ENCODE measurements at regions not wholly inside any gene's neighbourhood (a gene's known extent, or its start where the extent isn't known, plus 50 kb on each side); places are given as distances from the start of the nearest gene placed in this dataset.
"Not testable (repeated sequence)": the region's sequence is repeated elsewhere in the genome, so short reads cannot be mapped to it uniquely, and the experiment has no call there.

DNA sequence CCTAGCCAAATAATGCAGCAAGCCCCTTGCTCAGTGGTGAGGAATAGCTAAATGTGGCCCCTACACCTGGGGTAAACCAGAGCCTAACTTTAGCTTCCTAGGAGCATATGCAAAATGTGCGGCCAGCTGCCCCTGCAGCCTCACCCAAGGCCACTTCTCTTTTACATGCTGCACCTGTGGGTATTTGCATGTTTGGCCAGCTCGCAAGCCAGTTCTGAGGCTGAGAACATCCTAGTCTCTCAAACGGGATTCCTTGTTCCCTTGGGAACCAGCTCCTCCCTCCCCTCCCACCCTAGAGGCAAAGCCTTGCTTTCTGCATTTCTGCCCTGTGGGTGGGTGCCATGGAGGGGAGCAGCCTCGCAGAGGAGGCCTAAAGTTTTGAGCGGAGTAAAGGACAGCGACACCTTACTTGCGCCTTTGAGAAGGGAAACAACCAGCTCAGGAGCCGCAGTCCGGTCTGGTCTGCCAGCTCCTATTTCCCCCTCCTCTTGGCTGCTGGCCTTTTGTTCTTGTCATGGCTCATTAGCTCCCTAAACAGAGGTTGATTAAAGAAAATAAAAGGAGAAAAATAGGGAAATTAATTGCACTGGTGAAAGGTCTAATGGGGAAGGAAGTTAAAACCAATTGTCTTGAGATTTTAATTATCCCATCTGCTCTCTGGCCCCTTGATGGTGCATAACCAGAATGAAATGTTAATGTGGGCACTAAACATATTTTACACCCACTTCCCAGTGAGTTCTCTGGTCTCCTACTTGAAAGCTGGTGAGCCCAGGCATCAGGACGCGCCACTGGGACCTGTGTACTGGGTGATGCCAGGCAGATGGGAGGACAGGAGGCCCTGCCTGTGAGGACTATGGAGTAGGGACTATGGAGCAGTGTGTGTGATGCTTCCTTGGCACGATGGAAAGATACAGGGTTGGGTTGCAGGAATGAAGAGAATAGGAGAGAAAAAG, 68.7 kb downstream of the TEX35 start:
- Histone ChIP-seq H3K4me3 (no peak overlapping the region), H3K4me1 (peaks cover 8% of the 10 kb centered on the region), H3K36me3 (no peaks in the 10 kb centered on the region), H3K27me3 (ENCODE audit: low read depth) (no peaks in the 10 kb centered on the region), H3K27ac (replicated peaks) (no peak overlapping the region), H3K9me3 (replicated peaks) (no peaks in the 10 kb centered on the region)
- intact Hi-C loops (cut with micrococcal nuclease): no loop called here
- no peak for DNase-seq
- TF ChIP-seq, protein P1, sequence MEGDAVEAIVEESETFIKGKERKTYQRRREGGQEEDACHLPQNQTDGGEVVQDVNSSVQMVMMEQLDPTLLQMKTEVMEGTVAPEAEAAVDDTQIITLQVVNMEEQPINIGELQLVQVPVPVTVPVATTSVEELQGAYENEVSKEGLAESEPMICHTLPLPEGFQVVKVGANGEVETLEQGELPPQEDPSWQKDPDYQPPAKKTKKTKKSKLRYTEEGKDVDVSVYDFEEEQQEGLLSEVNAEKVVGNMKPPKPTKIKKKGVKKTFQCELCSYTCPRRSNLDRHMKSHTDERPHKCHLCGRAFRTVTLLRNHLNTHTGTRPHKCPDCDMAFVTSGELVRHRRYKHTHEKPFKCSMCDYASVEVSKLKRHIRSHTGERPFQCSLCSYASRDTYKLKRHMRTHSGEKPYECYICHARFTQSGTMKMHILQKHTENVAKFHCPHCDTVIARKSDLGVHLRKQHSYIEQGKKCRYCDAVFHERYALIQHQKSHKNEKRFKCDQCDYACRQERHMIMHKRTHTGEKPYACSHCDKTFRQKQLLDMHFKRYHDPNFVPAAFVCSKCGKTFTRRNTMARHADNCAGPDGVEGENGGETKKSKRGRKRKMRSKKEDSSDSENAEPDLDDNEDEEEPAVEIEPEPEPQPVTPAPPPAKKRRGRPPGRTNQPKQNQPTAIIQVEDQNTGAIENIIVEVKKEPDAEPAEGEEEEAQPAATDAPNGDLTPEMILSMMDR (IDR thresholded peaks at IDR 0.05; ENCODE audit: borderline replicate concordance): no peak

DNA sequence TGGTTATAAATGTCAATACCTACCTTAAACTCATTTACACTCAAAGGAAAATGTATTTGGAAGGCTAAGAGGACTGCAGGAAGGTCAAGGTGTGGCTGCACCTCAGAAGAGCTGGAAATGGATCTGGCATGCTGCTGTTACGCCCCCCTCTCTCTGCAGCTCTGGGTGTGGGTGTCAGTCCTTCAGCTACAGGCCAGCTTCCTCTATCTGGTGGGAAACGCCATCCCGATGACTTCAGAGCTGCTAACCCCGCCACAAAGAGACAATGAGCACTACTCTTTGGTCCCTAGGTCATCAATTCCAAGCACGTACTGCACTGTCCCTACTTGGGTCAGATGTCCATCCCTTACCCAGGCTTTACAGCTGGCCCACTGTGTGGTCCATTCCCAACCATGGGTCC, 74.2 kb downstream of the TEX35 start:
- Histone ChIP-seq H3K27ac (replicated peaks) (no peak overlapping the region), H3K9me3 (replicated peaks) (peaks cover 5% of the 10 kb centered on the region), H3K4me3 (no peak overlapping the region), H3K36me3 (no peaks in the 10 kb centered on the region), H3K27me3 (ENCODE audit: low read depth) (no peaks in the 10 kb centered on the region), H3K4me1 (peaks cover 7% of the 10 kb centered on the region)
- TF ChIP-seq, protein P1 (IDR thresholded peaks at IDR 0.05; ENCODE audit: borderline replicate concordance): no peak
- intact Hi-C loops (cut with micrococcal nuclease): no loop called here
- no peak for DNase-seq

DNA sequence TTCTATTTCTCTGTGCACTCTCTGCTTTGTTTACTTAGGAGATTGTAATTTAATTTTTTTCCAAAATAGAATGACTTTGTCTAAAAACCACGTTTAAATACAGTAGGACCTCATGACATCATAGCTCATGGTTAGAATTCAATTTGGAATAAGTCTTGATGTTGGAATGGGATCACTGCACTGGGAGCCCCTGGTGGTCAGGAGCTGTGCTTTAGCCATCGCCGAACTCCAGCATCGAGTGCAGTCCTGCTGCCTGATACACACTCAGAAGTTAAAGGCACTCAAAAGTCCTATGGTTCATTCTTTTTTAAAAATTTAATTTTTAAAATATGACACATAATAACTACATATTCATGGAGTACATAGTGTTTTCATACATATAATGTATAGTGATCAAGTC, 75.1 kb downstream of the TEX35 start:
- TF ChIP-seq, protein P1 (IDR thresholded peaks at IDR 0.05; ENCODE audit: borderline replicate concordance): no peak

DNA sequence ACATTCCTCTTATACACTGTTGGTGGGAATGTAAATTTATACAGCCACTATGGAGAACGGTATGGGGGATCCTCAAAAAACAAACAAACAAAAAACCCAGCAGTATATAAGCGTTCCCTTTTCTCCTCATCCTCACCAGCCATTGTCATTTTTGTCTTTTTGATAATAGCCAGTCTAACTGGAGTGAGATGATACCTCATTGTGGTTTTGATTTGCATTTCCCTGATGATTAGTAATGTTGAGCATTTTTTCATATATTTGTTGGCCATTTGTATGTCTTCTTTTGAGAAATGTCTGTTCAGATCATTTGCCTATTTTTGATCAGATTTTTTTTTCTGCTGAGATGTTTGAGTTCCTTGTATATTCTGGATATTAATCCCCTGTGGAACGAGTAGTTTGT, 76.1 kb downstream of the TEX35 start:
- intact Hi-C loops (cut with micrococcal nuclease): not testable (repeated sequence)

More for the DNA sequence above, 75.1 kb downstream of the TEX35 start:
- H3K36me3 ChIP-seq: no peaks in the 10 kb centered on the region
- H3K4me3 ChIP-seq: no peak overlapping the region
- no peak overlapping the region for H3K27ac ChIP-seq (replicated peaks)
- intact Hi-C loops (cut with micrococcal nuclease): no loop called here
- no peak for DNase-seq
- H3K9me3 ChIP-seq (replicated peaks): peaks cover 5% of the 10 kb centered on the region
- no peaks in the 10 kb centered on the region for H3K27me3 ChIP-seq (ENCODE audit: low read depth)
- no peaks in the 10 kb centered on the region for H3K4me1 ChIP-seq

DNA sequence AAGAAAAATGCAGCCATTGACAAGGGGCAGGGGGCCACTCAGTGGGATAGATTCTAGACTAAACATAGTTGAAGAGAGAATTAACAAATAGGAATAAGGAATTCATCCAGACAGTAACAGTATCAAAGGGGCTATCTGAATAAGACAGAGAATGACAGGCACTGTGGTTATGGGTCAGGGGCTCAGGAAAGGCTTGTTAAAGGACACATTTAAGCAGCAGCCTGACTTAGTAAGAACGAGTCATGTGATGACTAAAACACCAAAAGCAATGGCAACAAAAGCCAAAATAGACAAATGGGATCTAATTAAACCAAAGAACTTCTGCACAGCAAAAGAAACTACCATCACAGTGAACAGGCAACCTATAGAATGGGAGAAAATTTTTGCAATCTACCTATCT, 78.9 kb downstream of the TEX35 start:
- H3K9me3 ChIP-seq (replicated peaks); intact Hi-C loops (cut with micrococcal nuclease); H3K27me3 ChIP-seq (ENCODE audit: low read depth); H3K36me3 ChIP-seq; DNase-seq; H3K4me3 ChIP-seq; H3K4me1 ChIP-seq; H3K27ac ChIP-seq (replicated peaks): not testable (repeated sequence)

More for the DNA sequence above, 76.1 kb downstream of the TEX35 start:
- not testable (repeated sequence) for DNase-seq; H3K9me3 ChIP-seq (replicated peaks); H3K4me3 ChIP-seq; H3K27ac ChIP-seq (replicated peaks); H3K36me3 ChIP-seq; H3K27me3 ChIP-seq (ENCODE audit: low read depth); H3K4me1 ChIP-seq

DNA sequence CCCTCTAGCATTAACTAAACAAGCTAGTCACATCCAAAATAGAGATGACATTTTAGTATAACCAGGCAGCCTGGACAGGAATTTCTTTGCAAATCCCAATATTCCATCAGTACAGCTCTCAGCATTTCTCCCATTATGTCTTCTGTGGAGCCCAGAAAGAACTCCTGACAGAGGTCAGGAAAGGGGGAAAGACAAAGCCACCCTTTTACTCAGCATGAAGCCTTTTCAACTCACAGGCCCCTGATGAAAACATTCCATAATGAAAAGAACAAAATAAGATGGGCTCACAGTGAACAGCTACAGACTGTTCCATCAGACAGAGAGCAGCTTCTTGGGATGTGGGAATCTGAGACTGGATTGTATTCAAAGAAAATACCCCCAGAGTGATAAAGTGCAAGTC, 80.6 kb downstream of the TEX35 start:
- Histone ChIP-seq H3K27ac (replicated peaks) (peak overlapping the region; percentile 64), H3K4me1 (peaks cover 9% of the 10 kb centered on the region), H3K27me3 (ENCODE audit: low read depth) (no peaks in the 10 kb centered on the region), H3K4me3 (no peak overlapping the region), H3K9me3 (replicated peaks) (peaks cover 5% of the 10 kb centered on the region), H3K36me3 (no peaks in the 10 kb centered on the region)
- TF ChIP-seq, protein P1 (IDR thresholded peaks at IDR 0.05; ENCODE audit: borderline replicate concordance): no peak
- intact Hi-C loops (cut with micrococcal nuclease): no loop called here
- DNase-seq: no peak

Data from left ventricle myocardium inferior (tissue), 1 donor.